Suprapubic skin (tissue), 3 donors: ENCODE measurements at regions not wholly inside any gene's neighbourhood (a gene's known extent, or its start where the extent isn't known, plus 50 kb on each side); places are given as distances from the start of the nearest gene placed in this dataset.

Source experiments
- CTCF ChIP-seq, 2 donors: fragments of 200-600 bp in 1 of 2; fragments of 450-650 bp in 1 of 2; sonication (generic) in 1 of 2; IDR thresholded peaks; one replicate each; pipeline ENCODE4 v1.5.1; 2016 to 2019; ENCODE audit warnings: antibody characterized with exemption in 2 of 2, mild to moderate bottlenecking in 1 of 2, moderate library complexity in 1 of 2
- EP300 ChIP-seq: sonication (generic); formaldehyde crosslinking; IDR thresholded peaks from one replicate; pipeline ENCODE4 v1.6.1; 2017; ENCODE audit warnings: antibody characterized with exemption
- POLR2A ChIP-seq, 2 donors: fragments of 450-650 bp; IDR thresholded peaks; one replicate each; pipeline ENCODE4 v1.6.1; 2017; ENCODE audit warnings: antibody characterized with exemption in 2 of 2, mild to moderate bottlenecking in 2 of 2, moderate library complexity in 2 of 2

- TF ChIP-seq EP300 (no peak), CTCF (IDR thresholded peaks at IDR 0.05) (no peak), POLR2A (IDR thresholded peaks at IDR 0.05) (no peak)
These were observed 751.5 kb downstream of the EPHA7 start for GRCh38 chr6:92667843-92668242.
